Skeletal muscle satellite cell (primary cell): ENCODE measurements at regions not wholly inside any gene's neighbourhood (a gene's known extent, or its start where the extent isn't known, plus 50 kb on each side); places are given as distances from the start of the nearest gene placed in this dataset.

Experiments used
- H3K27me3 ChIP-seq: 2 replicates; pipeline ENCODE4 v1.7.0; 2013; ENCODE audit warnings: low read length; ENCODE audit not compliant: control insufficient read depth, insufficient read depth
- H3K36me3 ChIP-seq: 2 replicates; pipeline ENCODE4 v1.7.0; 2013; ENCODE audit warnings: mild to moderate bottlenecking, control low read depth, low read length; ENCODE audit not compliant: insufficient read depth
- H3K4me1 ChIP-seq: 2 replicates; pipeline ENCODE4 v1.7.0; 2013; ENCODE audit warnings: low read length; ENCODE audit not compliant: control insufficient read depth, insufficient read depth
- H3K4me2 ChIP-seq: 2 replicates; pipeline ENCODE4 v1.7.0; 2013; ENCODE audit warnings: mild to moderate bottlenecking, low read length
- H3K4me3 ChIP-seq: 2 replicates; pipeline ENCODE4 v1.7.0; 2013; ENCODE audit warnings: low read length
- H3K9ac ChIP-seq: 2 replicates; pipeline ENCODE4 v1.7.0; 2013; ENCODE audit warnings: mild to moderate bottlenecking, low read depth, low read length, moderate library complexity
- H3K9me3 ChIP-seq: replicated peaks from 2 replicates; pipeline ENCODE4 v1.7.0; 2013; ENCODE audit warnings: mild to moderate bottlenecking, control low read depth, low read length

DNA sequence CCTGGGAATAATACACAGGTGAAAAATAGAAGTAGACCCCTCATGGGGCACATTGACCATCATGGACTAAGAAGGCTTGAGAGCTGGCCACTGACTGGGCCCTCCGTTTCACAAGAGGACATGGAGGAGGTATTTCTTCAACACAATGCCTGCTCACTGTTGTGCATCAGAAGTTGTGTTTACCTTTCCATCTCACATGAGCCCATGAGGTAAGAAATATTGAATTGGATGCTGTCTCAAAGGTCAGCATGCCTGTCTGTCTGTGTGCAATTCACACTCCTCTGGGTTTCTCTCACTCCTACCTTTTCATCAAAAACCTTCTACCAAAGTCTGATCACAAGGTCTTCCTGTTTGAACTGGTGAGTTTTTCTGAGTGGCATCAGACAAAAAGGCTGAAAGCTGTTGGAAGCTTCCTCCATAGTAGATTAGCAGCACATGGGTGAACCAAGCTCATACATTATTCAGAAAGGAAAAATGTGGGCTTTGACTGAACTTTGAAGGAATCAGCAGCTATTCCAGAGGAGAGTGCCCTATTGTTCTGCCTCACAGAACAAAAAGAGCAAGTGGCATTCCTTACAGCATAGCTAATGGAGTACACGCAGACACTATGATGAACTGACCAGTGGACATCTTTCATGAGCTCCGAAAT, 143.2 kb upstream of the RND3 start:
- peaks cover 20% of the 10 kb centered on the region for H3K4me1 ChIP-seq
- no peak overlapping the region for H3K4me3 ChIP-seq
- no peak overlapping the region for H3K4me2 ChIP-seq
- no peaks in the 10 kb centered on the region for H3K9me3 ChIP-seq
- H3K9ac ChIP-seq: peak overlapping the region; percentile 27
- no peaks in the 10 kb centered on the region for H3K27me3 ChIP-seq
- no peaks in the 10 kb centered on the region for H3K36me3 ChIP-seq

- H3K36me3 ChIP-seq: no peaks in the 10 kb centered on the region
- H3K4me1 ChIP-seq: peaks cover 43% of the 10 kb centered on the region
- no peaks in the 10 kb centered on the region for H3K9me3 ChIP-seq
- no peak overlapping the region for H3K4me3 ChIP-seq
- no peak overlapping the region for H3K4me2 ChIP-seq
- H3K9ac ChIP-seq: no peak overlapping the region
- H3K27me3 ChIP-seq: no peaks in the 10 kb centered on the region
Measured at GRCh38 chr2:150627526-150627925, 140.1 kb upstream of the RND3 start.

- Histone ChIP-seq H3K36me3 (no peaks in the 10 kb centered on the region), H3K27me3 (no peaks in the 10 kb centered on the region), H3K4me2 (no peak overlapping the region), H3K4me1 (peaks cover 49% of the 10 kb centered on the region), H3K9ac (no peak overlapping the region), H3K4me3 (no peak overlapping the region), H3K9me3 (no peaks in the 10 kb centered on the region)
Measured at GRCh38 chr2:150626934-150627411, 139.5 kb upstream of the RND3 start.

DNA sequence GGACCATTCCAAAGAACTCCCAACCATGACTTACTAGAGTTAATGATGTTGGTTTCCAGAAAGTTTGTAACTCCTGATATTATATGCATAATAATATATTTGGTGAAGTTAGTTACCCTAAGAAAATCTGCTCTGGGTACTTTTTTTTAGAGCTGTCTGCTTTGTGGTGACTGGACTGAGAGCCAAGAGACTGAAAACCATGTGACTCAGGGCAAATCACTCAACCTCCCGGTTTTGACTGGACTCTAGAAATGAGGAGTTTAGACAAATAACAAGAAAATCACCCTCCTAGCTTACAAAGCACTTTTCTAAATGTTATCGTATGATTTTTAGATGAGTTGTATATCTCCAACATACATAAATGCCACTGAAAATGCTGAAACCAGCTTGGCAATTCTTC, 138.3 kb upstream of the RND3 start:
- H3K4me2 ChIP-seq: no peak overlapping the region
- no peak overlapping the region for H3K4me3 ChIP-seq
- H3K4me1 ChIP-seq: peaks cover 61% of the 10 kb centered on the region
- H3K36me3 ChIP-seq: no peaks in the 10 kb centered on the region
- no peaks in the 10 kb centered on the region for H3K9me3 ChIP-seq
- H3K27me3 ChIP-seq: no peaks in the 10 kb centered on the region
- no peak overlapping the region for H3K9ac ChIP-seq

DNA sequence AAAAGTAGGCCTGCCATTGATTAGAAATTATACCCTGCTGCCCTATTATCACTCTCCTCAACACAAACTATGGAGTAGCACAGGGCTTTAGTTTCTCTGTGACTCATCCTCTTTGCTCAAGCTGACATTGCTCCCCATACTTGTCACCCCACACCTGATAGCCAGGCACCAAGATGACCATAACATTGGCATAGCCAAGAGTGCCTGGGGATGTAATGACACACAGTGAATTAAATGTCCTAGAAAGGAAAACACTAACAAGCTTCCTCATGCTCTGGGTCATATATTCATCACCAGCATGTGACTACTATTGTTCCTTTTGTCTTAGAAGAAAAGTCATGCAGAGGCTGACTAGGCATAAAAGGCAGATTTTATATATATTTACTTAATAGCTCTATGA, 137.8 kb upstream of the RND3 start:
- Histone ChIP-seq H3K4me1 (peaks cover 63% of the 10 kb centered on the region), H3K27me3 (no peaks in the 10 kb centered on the region)

GRCh38 chr2:150624001-150624401, 136.5 kb upstream of the RND3 start:
- Histone ChIP-seq H3K4me2 (no peak overlapping the region), H3K4me1 (peaks cover 76% of the 10 kb centered on the region), H3K9ac (peak overlapping the region; percentile 10), H3K27me3 (no peaks in the 10 kb centered on the region), H3K9me3 (no peaks in the 10 kb centered on the region), H3K36me3 (no peaks in the 10 kb centered on the region), H3K4me3 (no peak overlapping the region)

More for the DNA sequence above, 137.8 kb upstream of the RND3 start:
- no peak overlapping the region for H3K9ac ChIP-seq
- H3K4me3 ChIP-seq: no peak overlapping the region
- no peaks in the 10 kb centered on the region for H3K36me3 ChIP-seq
- no peaks in the 10 kb centered on the region for H3K9me3 ChIP-seq
- H3K4me2 ChIP-seq: no peak overlapping the region

DNA sequence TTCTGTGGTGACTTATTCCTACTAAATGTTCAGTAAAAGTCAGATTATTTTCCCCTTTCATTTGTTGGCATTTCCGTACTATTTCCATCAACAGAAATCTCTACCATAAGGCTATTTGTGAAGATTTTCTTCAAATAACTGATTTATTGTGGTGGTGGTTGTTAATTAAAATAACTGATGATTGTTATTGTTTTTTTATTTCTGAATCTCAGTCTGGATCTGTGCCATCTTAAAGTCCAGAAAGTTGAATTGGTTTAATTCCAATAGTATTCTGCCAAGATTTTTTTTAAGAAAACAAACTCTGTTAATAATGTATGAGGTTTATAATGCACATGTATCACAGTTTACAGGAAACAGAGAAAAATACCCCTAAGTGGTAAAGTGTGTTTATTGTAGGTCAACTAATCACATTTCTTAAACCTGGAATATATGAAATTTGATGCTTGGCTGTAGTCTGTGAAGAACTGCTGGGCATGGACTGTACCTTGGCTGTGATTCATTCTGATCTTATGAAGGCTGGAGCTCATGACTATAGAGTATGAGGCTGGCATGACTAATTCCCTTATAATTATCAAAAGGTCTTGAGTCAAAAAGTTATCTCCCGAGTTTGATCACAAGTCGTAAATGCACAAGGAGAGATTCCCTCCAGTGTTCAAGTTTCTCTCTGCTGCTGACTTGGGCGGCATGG, 134.2 kb upstream of the RND3 start:
- no peaks in the 10 kb centered on the region for H3K9me3 ChIP-seq
- no peaks in the 10 kb centered on the region for H3K36me3 ChIP-seq
- peak overlapping the region; percentile 61 for H3K9ac ChIP-seq
- H3K4me2 ChIP-seq: peak overlapping the region; percentile 43
- H3K27me3 ChIP-seq: no peaks in the 10 kb centered on the region
- peaks cover 79% of the 10 kb centered on the region for H3K4me1 ChIP-seq
- H3K4me3 ChIP-seq: peak overlapping the region; percentile 44

GRCh38 chr2:150620855-150621254, 133.4 kb upstream of the RND3 start:
- Histone ChIP-seq H3K27me3 (no peaks in the 10 kb centered on the region), H3K9ac (peak overlapping the region; percentile 61)

DNA sequence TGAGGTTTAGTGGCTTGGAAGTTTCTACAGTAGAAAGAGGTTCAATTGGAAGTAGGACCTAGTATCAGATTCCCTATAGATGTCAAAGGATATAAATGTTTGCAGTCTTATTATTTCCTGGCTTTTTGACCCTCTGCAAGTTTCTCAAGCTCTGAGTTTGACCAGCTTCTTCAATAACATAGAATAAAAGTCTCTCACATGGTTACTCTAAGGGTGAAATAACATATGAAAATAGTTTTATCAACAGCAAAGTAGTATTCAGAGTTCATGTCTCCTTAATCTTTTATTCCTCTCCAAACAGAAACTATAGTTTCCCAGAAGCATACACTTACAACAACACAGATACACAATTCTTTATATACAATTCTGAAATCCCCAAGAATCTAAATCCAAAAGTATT, 132.9 kb upstream of the RND3 start:
- Histone ChIP-seq H3K9me3 (no peaks in the 10 kb centered on the region), H3K9ac (peak overlapping the region; percentile 54), H3K36me3 (no peaks in the 10 kb centered on the region), H3K4me2 (peak overlapping the region; percentile 43), H3K4me1 (peaks cover 74% of the 10 kb centered on the region), H3K4me3 (no peak overlapping the region), H3K27me3 (no peaks in the 10 kb centered on the region)

More at GRCh38 chr2:150620855-150621254, 133.4 kb upstream of the RND3 start:
- Histone ChIP-seq H3K4me3 (peak overlapping the region; percentile 27), H3K36me3 (no peaks in the 10 kb centered on the region), H3K4me2 (peak overlapping the region; percentile 43), H3K4me1 (peaks cover 76% of the 10 kb centered on the region), H3K9me3 (no peaks in the 10 kb centered on the region)

GRCh38 chr2:150619607-150620330, 132.3 kb upstream of the RND3 start:
- Histone ChIP-seq H3K9me3 (no peaks in the 10 kb centered on the region), H3K9ac (peak overlapping the region; percentile 54), H3K4me1 (peaks cover 68% of the 10 kb centered on the region), H3K27me3 (no peaks in the 10 kb centered on the region), H3K4me2 (peak overlapping the region; percentile 43), H3K36me3 (no peaks in the 10 kb centered on the region), H3K4me3 (peak overlapping the region; percentile 8)

DNA sequence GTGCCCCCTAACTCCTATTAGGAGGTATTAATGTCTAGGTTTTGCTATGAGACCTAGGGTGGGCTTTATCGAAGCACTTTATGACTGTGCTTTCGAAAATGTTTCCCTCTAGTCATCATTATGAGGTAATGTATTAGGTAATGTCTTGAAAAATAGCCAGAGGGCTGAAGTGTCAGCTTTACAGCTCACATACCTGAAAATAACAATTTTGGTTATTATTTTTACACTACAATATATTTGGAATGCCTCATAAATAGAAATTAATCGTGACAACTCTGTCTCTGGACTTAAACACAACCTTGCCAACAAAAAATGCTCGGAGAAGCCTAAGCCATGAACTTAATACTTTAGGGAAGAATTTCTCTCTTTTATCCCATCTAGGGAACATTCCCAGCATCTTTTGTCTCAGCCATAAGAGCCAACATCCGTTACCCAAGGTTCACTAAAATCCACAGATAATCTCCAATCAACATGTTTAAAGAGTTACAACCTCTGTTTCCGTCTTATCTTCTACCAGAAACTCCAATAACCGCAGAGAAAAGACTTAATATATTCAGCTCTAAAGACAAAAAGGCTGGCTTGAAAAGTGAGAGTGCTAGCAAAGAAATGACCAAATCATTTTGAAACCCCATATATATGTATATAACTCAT, 130.9 kb upstream of the RND3 start:
- H3K36me3 ChIP-seq: no peaks in the 10 kb centered on the region
- peak overlapping the region; percentile 12 for H3K9ac ChIP-seq
- H3K4me1 ChIP-seq: peaks cover 54% of the 10 kb centered on the region
- H3K9me3 ChIP-seq: no peaks in the 10 kb centered on the region
- H3K4me2 ChIP-seq: no peak overlapping the region
- H3K4me3 ChIP-seq: no peak overlapping the region
- H3K27me3 ChIP-seq: no peaks in the 10 kb centered on the region
